ENCODE measurements at regions not wholly inside any gene's neighbourhood (a gene's known extent, or its start where the extent isn't known, plus 50 kb on each side); places are given as distances from the start of the nearest gene placed in this dataset.

GRCh38 chr5:175783739-175784138, 87.6 kb upstream of the CPLX2 start:
- ChIA-PET POLR2A (ENCODE audit: partially characterized antibody) (no interaction called here), CTCF (ENCODE audit: partially characterized antibody) (interaction anchor here (0.8 to 2.9 kb wide), 3 partner anchors 28 to 55 kb away, joined by 3 to 14 read pairs (median 3); no protein-coding TSS in a partner anchor)
- no peaks in the 10 kb centered on the region for H3K36me3 ChIP-seq (ENCODE audit: control insufficient read depth in 2 of 4, insufficient read depth in 4 of 4, low read length in 3 of 4)
- no peaks in the 10 kb centered on the region for H3K79me1 ChIP-seq (ENCODE audit: low read depth, low read length)
- H3K18ac ChIP-seq (ENCODE audit: extremely low read depth, low read length), result no peak overlapping the region
- H3K79me2 ChIP-seq (ENCODE audit: control insufficient read depth in 1 of 2, insufficient read depth in 2 of 2, low read length in 2 of 2), result no peaks in the 10 kb centered on the region
- no peak overlapping the region for H3K56ac ChIP-seq (replicated peaks; ENCODE audit: insufficient read length, low read depth, low read length)
- no peak overlapping the region for H2BK5ac ChIP-seq (ENCODE audit: low read depth, low read length)
- H3K4me2 ChIP-seq (ENCODE audit: insufficient read depth in 1 of 2, low read depth in 2 of 2, low read length in 2 of 2), result no peak overlapping the region
- no peak overlapping the region for H3K9ac ChIP-seq (replicated peaks in 1 of 4; ENCODE audit: extremely low read depth in 1 of 4, low read depth in 3 of 4, low read length in 3 of 4)
- no peak overlapping the region for H2BK15ac ChIP-seq (ENCODE audit: low read length)
- H3K9me3 ChIP-seq (ENCODE audit: insufficient read depth in 2 of 2, low read depth in 1 of 2, low read length in 1 of 2), result no peaks in the 10 kb centered on the region
- H3K23me2 ChIP-seq (ENCODE audit: low read depth, low read length), result no peaks in the 10 kb centered on the region; the same call in 1 of the 2 replicates
- no peak overlapping the region for H3K27ac ChIP-seq (ENCODE audit: low read depth, low read length)
- no peak for FAIRE-seq
- no peak for DNase-seq (ENCODE audit: low read depth in 1 of 2, low spot score in 2 of 2)
- H2BK120ac ChIP-seq (replicated peaks; ENCODE audit: low read depth, low read length), result no peak overlapping the region
- H3K4ac ChIP-seq (replicated peaks; ENCODE audit: insufficient read length, low read depth, low read length), result no peak overlapping the region
- H4K91ac ChIP-seq (replicated peaks; ENCODE audit: insufficient read length, low read length), result no peak overlapping the region
- H4K5ac ChIP-seq (ENCODE audit: insufficient read length, low read depth, low read length), result no peak overlapping the region
- no peak overlapping the region for H2AK5ac ChIP-seq (ENCODE audit: low read depth, low read length)
- H3K4me1 ChIP-seq (replicated peaks in 1 of 4; ENCODE audit: control insufficient read depth in 3 of 4, insufficient read depth in 4 of 4, low read length in 3 of 4), result peaks cover 0 to 2% (median 0%) of the 10 kb centered on the region in 4 experiments; a peak in 1 of 7 replicates
- H2AFZ ChIP-seq (ENCODE audit: low read length), result no peak overlapping the region
- peaks cover 0 to 1% (median 0%) of the 10 kb centered on the region in 4 experiments; a peak in 1 of 7 replicates for H3K27me3 ChIP-seq (replicated peaks in 1 of 4; ENCODE audit: control insufficient read depth in 3 of 4, extremely low read depth in 1 of 4, insufficient read depth in 3 of 4, low read length in 3 of 4)
- H4K20me1 ChIP-seq (replicated peaks in 1 of 2; ENCODE audit: control insufficient read depth in 1 of 2, insufficient read depth in 2 of 2, low read length in 2 of 2), result no peaks in the 10 kb centered on the region
- H3K23ac ChIP-seq (ENCODE audit: insufficient read length), result no peak overlapping the region
- H2BK20ac ChIP-seq (ENCODE audit: low read length), result no peak overlapping the region
- H3K14ac ChIP-seq (ENCODE audit: insufficient read length), result no peak overlapping the region
- no peak overlapping the region for H3K4me3 ChIP-seq (ENCODE audit: extremely low read depth in 1 of 4, insufficient read depth in 2 of 4, low read depth in 3 of 4, low read length in 4 of 4)
- H4K8ac ChIP-seq (ENCODE audit: extremely low read depth, insufficient read depth, low read length), result no peak overlapping the region
- H2BK12ac ChIP-seq (ENCODE audit: low read depth, low read length), result no peak overlapping the region
- TF ChIP-seq POLR2AphosphoS5 (IDR thresholded peaks at IDR 0.05; ENCODE audit: low read depth, low read length) (no peak), TAF1 (IDR thresholded peaks at IDR 0.05; ENCODE audit: low read depth, low read length) (no peak)
